ENCODE measurements at regions not wholly inside any gene's neighbourhood (a gene's known extent, or its start where the extent isn't known, plus 50 kb on each side); places are given as distances from the start of the nearest gene placed in this dataset.

DNA sequence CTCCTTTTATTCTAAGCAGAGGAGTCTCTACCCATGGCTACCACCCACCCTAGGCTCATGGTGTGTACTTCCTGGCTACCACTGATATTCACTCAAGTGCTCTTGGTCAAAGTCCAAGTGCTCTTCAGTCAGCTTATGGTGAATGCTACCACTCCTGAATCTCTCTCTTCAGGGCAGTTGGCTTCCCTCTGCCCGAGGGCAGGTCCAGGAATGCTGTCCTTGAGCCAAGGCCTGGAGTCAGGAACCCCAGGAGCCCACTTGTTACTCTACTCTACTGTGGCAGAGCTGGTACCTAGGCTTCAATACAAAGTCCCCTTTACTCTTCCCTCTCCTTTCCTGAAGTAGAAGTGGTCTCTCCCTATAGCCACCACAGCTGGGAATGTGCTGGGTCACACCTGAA is 226.0 kb downstream of the DIPK2A start:
- TF ChIP-seq POLR2A (IDR thresholded peaks at IDR 0.05) = no peak
- TF ChIP-seq, protein P1, sequence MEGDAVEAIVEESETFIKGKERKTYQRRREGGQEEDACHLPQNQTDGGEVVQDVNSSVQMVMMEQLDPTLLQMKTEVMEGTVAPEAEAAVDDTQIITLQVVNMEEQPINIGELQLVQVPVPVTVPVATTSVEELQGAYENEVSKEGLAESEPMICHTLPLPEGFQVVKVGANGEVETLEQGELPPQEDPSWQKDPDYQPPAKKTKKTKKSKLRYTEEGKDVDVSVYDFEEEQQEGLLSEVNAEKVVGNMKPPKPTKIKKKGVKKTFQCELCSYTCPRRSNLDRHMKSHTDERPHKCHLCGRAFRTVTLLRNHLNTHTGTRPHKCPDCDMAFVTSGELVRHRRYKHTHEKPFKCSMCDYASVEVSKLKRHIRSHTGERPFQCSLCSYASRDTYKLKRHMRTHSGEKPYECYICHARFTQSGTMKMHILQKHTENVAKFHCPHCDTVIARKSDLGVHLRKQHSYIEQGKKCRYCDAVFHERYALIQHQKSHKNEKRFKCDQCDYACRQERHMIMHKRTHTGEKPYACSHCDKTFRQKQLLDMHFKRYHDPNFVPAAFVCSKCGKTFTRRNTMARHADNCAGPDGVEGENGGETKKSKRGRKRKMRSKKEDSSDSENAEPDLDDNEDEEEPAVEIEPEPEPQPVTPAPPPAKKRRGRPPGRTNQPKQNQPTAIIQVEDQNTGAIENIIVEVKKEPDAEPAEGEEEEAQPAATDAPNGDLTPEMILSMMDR (IDR thresholded peaks at IDR 0.05) = no peak

Data from breast epithelium (tissue), 3 donors.